HL-60 (cell line): ENCODE measurements at regions not wholly inside any gene's neighbourhood (a gene's known extent, or its start where the extent isn't known, plus 50 kb on each side); places are given as distances from the start of the nearest gene placed in this dataset.

Experiments
- DNase-seq, 2 experiments: peaks; one replicate each; pipeline ENCODE4 v3.0.0-alpha.2; 2010 to 2020; ENCODE audit warnings: low read depth in 1 of 2, low spot score in 1 of 2
- H3K27ac ChIP-seq: fragments of 250-450 bp; sonication (Bioruptor Pico); replicated peaks from 2 replicates; pipeline ENCODE4 v1.5.1; 2020; ENCODE audit warnings: mild to moderate bottlenecking, moderate library complexity
- H3K27me3 ChIP-seq: fragments of 250-450 bp; sonication (Bioruptor Pico); 2 replicates; pipeline ENCODE4 v1.5.1; 2021; ENCODE audit warnings: mild to moderate bottlenecking, moderate library complexity; ENCODE audit not compliant: insufficient read depth, poor library complexity, severe bottlenecking
- H3K4me3 ChIP-seq: replicated peaks from 2 replicates; pipeline ENCODE4 v1.5.1; 2011; ENCODE audit warnings: mild to moderate bottlenecking, control low read depth, low read length; ENCODE audit not compliant: insufficient read depth
- GABPA ChIP-seq: IDR thresholded peaks from 2 replicates; pipeline ENCODE4 v1.6.1; 2012; ENCODE audit warnings: low read depth
- POLR2AphosphoS5 ChIP-seq: IDR thresholded peaks from 2 replicates; pipeline ENCODE4 v1.6.1; 2012; ENCODE audit warnings: low read depth
- REST ChIP-seq: IDR thresholded peaks from 2 replicates; pipeline ENCODE4 v1.6.1; 2012; ENCODE audit warnings: low read depth; ENCODE audit not compliant: insufficient replicate concordance
- SPI1 ChIP-seq: IDR thresholded peaks from 2 replicates; pipeline ENCODE4 v1.6.1; 2012; ENCODE audit warnings: low read depth, mild to moderate bottlenecking, borderline replicate concordance
- TF ChIP-seq, protein P1 (sequence below): IDR thresholded peaks from one replicate; pipeline ENCODE4 v1.5.1; 2011; ENCODE audit warnings: low read length, control low read depth, inconsistent platforms; ENCODE audit not compliant: insufficient read depth

DNA sequence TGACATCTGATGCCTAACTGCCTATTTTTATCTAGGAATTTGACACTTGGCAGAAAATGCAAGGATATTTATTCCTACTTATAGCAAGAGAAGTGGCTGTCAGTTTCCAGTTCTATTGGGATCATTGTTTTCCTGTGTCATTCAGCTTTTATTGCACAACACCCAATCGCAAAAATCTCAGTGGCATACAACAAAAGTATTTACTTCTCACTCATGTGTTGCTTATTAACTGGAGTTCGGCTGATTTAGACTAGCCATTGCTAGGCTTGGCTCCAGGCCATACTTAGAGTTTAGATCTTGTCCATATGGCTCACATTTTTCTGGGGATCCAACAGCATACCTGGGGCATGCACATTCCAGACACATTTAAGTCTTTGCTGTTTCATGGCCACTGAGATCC lies 218.6 kb upstream of the SYT1 start:
- Histone ChIP-seq H3K27me3 (no peaks in the 10 kb centered on the region), H3K27ac (no peak overlapping the region), H3K4me3 (no peak overlapping the region)
- no peak for TF ChIP-seq REST
- TF ChIP-seq GABPA: no peak
- TF ChIP-seq, protein P1, sequence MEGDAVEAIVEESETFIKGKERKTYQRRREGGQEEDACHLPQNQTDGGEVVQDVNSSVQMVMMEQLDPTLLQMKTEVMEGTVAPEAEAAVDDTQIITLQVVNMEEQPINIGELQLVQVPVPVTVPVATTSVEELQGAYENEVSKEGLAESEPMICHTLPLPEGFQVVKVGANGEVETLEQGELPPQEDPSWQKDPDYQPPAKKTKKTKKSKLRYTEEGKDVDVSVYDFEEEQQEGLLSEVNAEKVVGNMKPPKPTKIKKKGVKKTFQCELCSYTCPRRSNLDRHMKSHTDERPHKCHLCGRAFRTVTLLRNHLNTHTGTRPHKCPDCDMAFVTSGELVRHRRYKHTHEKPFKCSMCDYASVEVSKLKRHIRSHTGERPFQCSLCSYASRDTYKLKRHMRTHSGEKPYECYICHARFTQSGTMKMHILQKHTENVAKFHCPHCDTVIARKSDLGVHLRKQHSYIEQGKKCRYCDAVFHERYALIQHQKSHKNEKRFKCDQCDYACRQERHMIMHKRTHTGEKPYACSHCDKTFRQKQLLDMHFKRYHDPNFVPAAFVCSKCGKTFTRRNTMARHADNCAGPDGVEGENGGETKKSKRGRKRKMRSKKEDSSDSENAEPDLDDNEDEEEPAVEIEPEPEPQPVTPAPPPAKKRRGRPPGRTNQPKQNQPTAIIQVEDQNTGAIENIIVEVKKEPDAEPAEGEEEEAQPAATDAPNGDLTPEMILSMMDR: no peak
- no peak for TF ChIP-seq POLR2AphosphoS5
- no peak for TF ChIP-seq SPI1
- DNase-seq: no peak

GRCh38 chr12:78651755-78652154 lies 212.8 kb upstream of the SYT1 start:
- Histone ChIP-seq H3K4me3 (no peak overlapping the region), H3K27me3 (no peaks in the 10 kb centered on the region), H3K27ac (no peak overlapping the region)
- no peak for DNase-seq
- TF ChIP-seq POLR2AphosphoS5: no peak
- TF ChIP-seq, protein P1: no peak
- TF ChIP-seq REST: no peak
- TF ChIP-seq GABPA: no peak
- no peak for TF ChIP-seq SPI1

DNA sequence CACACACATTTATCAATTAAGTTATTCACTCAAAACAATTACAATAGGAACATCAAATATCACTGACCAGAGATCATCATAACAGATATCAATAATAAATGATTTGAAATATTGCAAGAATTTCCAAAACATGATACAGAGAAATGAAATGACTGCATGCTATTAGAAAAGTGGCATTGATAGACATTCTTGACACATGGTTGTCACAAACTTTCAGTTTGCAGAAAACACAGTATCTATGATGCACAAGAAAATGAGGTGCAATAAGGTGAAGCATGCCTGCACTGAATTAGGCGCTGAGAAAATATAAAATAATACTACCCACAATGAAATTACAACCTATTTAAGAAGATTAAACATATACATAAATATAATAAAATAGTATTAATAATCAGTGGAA lies 198.0 kb upstream of the SYT1 start:
- H3K4me3 ChIP-seq: no peak overlapping the region
- DNase-seq: no peak
- no peak for TF ChIP-seq POLR2AphosphoS5
- TF ChIP-seq, protein P1: no peak
- no peak for TF ChIP-seq REST
- no peak for TF ChIP-seq GABPA
- TF ChIP-seq SPI1: no peak
- H3K27me3 ChIP-seq: no peaks in the 10 kb centered on the region
- H3K27ac ChIP-seq: no peak overlapping the region
